Colonic mucosa (tissue), 4 donors: ENCODE measurements at regions not wholly inside any gene's neighbourhood (a gene's known extent, or its start where the extent isn't known, plus 50 kb on each side); places are given as distances from the start of the nearest gene placed in this dataset.

Experiments used
- DNase-seq: peaks from one replicate; pipeline ENCODE4 v3.0.0-alpha.2; 2020
- H3K27ac ChIP-seq: fragments of 200-600 bp; one replicate; pipeline ENCODE4 v1.8.0; 2021
- H3K27me3 ChIP-seq: fragments of 200-600 bp; one replicate; pipeline ENCODE4 v1.8.0; 2021
- H3K36me3 ChIP-seq: fragments of 200-600 bp; one replicate; pipeline ENCODE4 v1.8.0; 2021
- H3K4me1 ChIP-seq: fragments of 200-600 bp; one replicate; pipeline ENCODE4 v1.8.0; 2021; ENCODE audit warnings: mild to moderate bottlenecking
- H3K4me3 ChIP-seq: fragments of 200-600 bp; one replicate; pipeline ENCODE4 v1.8.0; 2021
- H3K9ac ChIP-seq, 2 donors: one replicate each; pipeline ENCODE4 v1.7.0; 2013; ENCODE audit warnings: control low read depth in 2 of 2, low read depth in 2 of 2, low read length in 2 of 2
- H3K9me3 ChIP-seq: fragments of 200-600 bp; one replicate; pipeline ENCODE4 v1.8.0; 2021
- intact Hi-C: fragments of 100-400 bp; cut with DNase I; formaldehyde crosslinking; loops from one replicate; pipeline ENCODE4 v1.14.1; 2022
- TF ChIP-seq, protein P1 (sequence below): fragments of 200-600 bp; IDR thresholded peaks from one replicate; pipeline ENCODE4 v1.8.0; 2022; ENCODE audit warnings: antibody characterized with exemption, mild to moderate bottlenecking
- donor health status: healthy.
- donor health status: DM: no; HTN: no; CAD: no.
- donor health status: DM: no; HTN: no; CAD: no.

DNA sequence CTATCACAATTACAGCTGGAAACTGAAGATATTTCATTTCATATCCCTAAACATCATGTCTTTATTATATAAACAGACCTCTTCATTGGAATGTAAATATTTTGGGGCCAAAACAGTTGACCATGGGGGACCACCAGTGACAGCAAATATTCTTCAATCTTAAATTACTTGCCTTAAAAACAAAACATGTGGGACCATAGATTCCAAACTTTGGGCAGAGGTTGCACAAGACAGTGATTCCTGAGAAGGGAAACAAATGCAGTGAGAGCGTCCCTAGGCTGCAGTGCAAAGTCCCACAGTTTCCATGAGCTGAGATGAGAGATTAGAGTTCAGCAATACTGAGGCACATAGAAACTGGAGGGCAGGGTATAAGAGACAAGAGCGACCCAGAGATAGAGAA is 818.9 kb downstream of the CBLN2 start:
- DNase-seq: no peak
- Histone ChIP-seq H3K27me3 (no peaks in the 10 kb centered on the region), H3K4me3 (no peak overlapping the region), H3K9ac (no peak overlapping the region), H3K4me1 (no peaks in the 10 kb centered on the region), H3K27ac (no peak overlapping the region), H3K9me3 (no peaks in the 10 kb centered on the region), H3K36me3 (no peaks in the 10 kb centered on the region)
- TF ChIP-seq, protein P1, sequence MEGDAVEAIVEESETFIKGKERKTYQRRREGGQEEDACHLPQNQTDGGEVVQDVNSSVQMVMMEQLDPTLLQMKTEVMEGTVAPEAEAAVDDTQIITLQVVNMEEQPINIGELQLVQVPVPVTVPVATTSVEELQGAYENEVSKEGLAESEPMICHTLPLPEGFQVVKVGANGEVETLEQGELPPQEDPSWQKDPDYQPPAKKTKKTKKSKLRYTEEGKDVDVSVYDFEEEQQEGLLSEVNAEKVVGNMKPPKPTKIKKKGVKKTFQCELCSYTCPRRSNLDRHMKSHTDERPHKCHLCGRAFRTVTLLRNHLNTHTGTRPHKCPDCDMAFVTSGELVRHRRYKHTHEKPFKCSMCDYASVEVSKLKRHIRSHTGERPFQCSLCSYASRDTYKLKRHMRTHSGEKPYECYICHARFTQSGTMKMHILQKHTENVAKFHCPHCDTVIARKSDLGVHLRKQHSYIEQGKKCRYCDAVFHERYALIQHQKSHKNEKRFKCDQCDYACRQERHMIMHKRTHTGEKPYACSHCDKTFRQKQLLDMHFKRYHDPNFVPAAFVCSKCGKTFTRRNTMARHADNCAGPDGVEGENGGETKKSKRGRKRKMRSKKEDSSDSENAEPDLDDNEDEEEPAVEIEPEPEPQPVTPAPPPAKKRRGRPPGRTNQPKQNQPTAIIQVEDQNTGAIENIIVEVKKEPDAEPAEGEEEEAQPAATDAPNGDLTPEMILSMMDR: no peak
- intact Hi-C loops: no loop called here

DNA sequence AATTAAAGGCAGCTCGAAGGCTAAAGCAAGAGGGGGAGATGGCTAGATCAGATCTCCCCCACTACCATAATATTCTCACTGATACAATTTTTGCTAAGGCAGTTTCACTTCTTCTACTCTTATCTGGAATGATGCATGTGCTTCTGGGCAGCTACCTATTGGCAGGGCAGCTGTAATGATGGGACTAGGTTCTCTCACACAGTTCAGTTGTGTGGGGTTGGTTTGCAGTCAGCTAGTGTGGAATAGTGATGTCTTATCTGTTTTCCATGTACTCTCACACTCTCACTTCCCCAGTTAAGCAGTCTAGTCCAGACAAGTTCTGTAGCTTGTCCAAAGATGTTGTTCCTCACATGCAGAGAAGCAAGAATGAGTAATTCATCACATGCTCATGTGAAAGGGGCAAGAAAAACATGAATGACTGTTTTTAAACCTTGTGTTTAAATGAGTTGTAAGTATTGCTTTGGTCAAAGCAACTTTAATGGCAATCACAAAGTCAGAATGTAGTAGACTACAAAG is 836.1 kb downstream of the CBLN2 start:
- no peak for DNase-seq
- no peak overlapping the region for H3K4me3 ChIP-seq
- H3K9me3 ChIP-seq: no peaks in the 10 kb centered on the region
- TF ChIP-seq, protein P1: no peak
- no peaks in the 10 kb centered on the region for H3K27me3 ChIP-seq
- no peaks in the 10 kb centered on the region for H3K4me1 ChIP-seq
- H3K27ac ChIP-seq: no peak overlapping the region
- intact Hi-C loops: no loop called here
- no peak overlapping the region for H3K9ac ChIP-seq
- no peaks in the 10 kb centered on the region for H3K36me3 ChIP-seq

DNA sequence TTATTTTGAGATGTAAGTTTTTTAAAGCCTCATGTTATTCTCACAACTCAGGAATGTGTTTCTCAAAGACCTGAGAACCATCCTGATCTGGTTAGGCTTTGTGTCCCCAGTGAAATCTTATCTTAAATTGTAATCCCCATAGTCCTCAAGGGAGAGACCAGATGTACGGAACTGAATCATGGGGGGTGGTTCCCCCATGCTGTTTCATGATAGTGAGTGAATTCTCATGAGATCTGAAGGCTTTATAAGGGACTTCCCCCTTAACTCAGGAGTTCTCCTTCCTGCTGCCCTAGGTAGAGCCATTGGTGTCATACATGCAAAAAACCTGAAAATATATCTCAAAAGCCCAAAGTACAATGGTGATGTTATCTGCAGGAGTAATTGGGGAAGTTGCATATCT is 836.7 kb downstream of the CBLN2 start:
- intact Hi-C loops: no loop called here
- no peak overlapping the region for H3K9ac ChIP-seq
- TF ChIP-seq, protein P1: no peak
- H3K4me1 ChIP-seq: no peaks in the 10 kb centered on the region
- no peak overlapping the region for H3K27ac ChIP-seq
- no peaks in the 10 kb centered on the region for H3K36me3 ChIP-seq
- H3K9me3 ChIP-seq: no peaks in the 10 kb centered on the region
- H3K27me3 ChIP-seq: no peaks in the 10 kb centered on the region
- H3K4me3 ChIP-seq: no peak overlapping the region
- DNase-seq: no peak

DNA sequence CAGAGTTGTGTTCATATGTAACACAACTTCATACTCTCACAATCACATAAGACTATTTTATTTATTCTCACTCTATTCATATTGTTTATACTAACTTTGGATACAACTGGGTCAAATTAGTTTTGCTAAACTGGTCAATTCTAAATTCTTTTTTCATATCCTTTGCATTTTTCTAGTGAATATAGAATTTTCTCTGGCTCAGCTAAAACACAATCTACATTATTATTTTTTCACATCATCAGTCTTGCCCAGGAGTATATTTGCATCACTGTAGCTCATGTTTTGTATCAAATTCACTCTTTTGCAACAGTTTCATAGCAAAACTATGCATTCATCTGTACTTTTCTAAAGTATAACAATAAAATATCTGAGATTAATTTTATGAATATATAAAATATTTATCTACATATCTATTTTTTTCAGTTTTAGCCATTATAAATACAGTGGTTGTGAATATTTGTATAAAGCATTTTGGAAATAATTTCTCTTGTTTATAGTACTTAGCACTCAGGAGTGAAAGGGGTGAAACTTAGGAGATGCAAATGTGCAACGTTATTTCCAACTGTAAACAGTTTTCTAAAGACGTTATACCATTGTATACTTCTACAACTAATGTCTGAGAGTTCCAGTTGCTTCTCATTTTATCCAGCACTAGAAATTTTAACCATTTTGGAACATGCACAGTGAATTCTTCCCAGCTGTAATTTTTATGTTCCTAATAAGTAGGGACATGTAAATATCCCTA is 854.6 kb downstream of the CBLN2 start:
- H3K27ac ChIP-seq: no peak overlapping the region
- intact Hi-C loops: no loop called here
- no peaks in the 10 kb centered on the region for H3K4me1 ChIP-seq
- TF ChIP-seq, protein P1: no peak
- H3K9ac ChIP-seq: no peak overlapping the region
- no peaks in the 10 kb centered on the region for H3K36me3 ChIP-seq
- DNase-seq: no peak
- no peaks in the 10 kb centered on the region for H3K27me3 ChIP-seq
- no peak overlapping the region for H3K4me3 ChIP-seq
- no peaks in the 10 kb centered on the region for H3K9me3 ChIP-seq

GRCh38 chr18:71682591-71682990 is 861.6 kb downstream of the CBLN2 start:
- H3K27ac ChIP-seq: no peak overlapping the region
- no peaks in the 10 kb centered on the region for H3K9me3 ChIP-seq
- TF ChIP-seq, protein P1: no peak
- H3K27me3 ChIP-seq: no peaks in the 10 kb centered on the region
- no peak overlapping the region for H3K9ac ChIP-seq
- intact Hi-C loops: no loop called here
- no peaks in the 10 kb centered on the region for H3K36me3 ChIP-seq
- H3K4me1 ChIP-seq: no peaks in the 10 kb centered on the region
- no peak overlapping the region for H3K4me3 ChIP-seq
- no peak for DNase-seq
